OCI-LY7 (cell line): ENCODE measurements at regions not wholly inside any gene's neighbourhood (a gene's known extent, or its start where the extent isn't known, plus 50 kb on each side); places are given as distances from the start of the nearest gene placed in this dataset.

Source experiments
- BruUV-seq: library from RNA; stranded (reverse); fragments of 400-500 nt; replicated peaks from 2 replicates; lab custom pipeline; 2021; lab: Mats Ljungman, UMichigan
- CTCF ChIA-PET: fragments of 300-600 bp; sonication (Branson Sonifier 250); formaldehyde crosslinking; loops from one replicate; lab custom pipeline; 2022; ENCODE audit warnings: antibody characterized with exemption; ENCODE audit not compliant: unreplicated experiment; lab: Charles Lee
- POLR2A ChIA-PET: fragments of 300-600 bp; sonication (Branson Sonifier 250); formaldehyde crosslinking; loops from one replicate; lab custom pipeline; 2022; ENCODE audit warnings: antibody characterized with exemption; lab: Charles Lee
- DNase-seq: peaks from one replicate; pipeline ENCODE4 v3.0.0-alpha.2; 2015; ENCODE audit warnings: low spot score
- H2AFZ ChIP-seq: fragments of 200-600 bp; sonication (generic), shearing (Covaris generic); 2 replicates; pipeline ENCODE4 v1.6.1; 2014; ENCODE audit warnings: mild to moderate bottlenecking, antibody characterized with exemption, low read length, moderate library complexity
- H3K27ac ChIP-seq: fragments of 200-600 bp; sonication (generic); 2 replicates; pipeline ENCODE4 v1.5.1; 2014; ENCODE audit warnings: mixed run types, low read depth, mild to moderate bottlenecking, moderate library complexity, low read length, inconsistent platforms; ENCODE audit not compliant: poor library complexity, severe bottlenecking
- H3K36me3 ChIP-seq: fragments of 200-600 bp; sonication (generic); 2 replicates; pipeline ENCODE4 v1.6.1; 2014; ENCODE audit warnings: mild to moderate bottlenecking, antibody characterized with exemption, low read length, moderate library complexity, mixed read lengths; ENCODE audit not compliant: insufficient read depth
- H3K4me1 ChIP-seq: fragments of 200-600 bp; sonication (generic); 2 replicates; pipeline ENCODE4 v1.5.1; 2014; ENCODE audit warnings: mild to moderate bottlenecking, low read length; ENCODE audit not compliant: insufficient read depth, poor library complexity, severe bottlenecking
- H3K4me2 ChIP-seq: fragments of 200-600 bp; sonication (generic); 2 replicates; pipeline ENCODE4 v1.6.1; 2014; ENCODE audit warnings: mild to moderate bottlenecking, low read length
- H3K4me3 ChIP-seq: fragments of 200-600 bp; sonication (generic); 2 replicates; pipeline ENCODE4 v1.5.1; 2014; ENCODE audit warnings: mild to moderate bottlenecking, low read depth, low read length; ENCODE audit not compliant: poor library complexity, severe bottlenecking
- H3K79me2 ChIP-seq: fragments of 200-600 bp; sonication (generic); 2 replicates; pipeline ENCODE4 v1.6.1; 2016; ENCODE audit warnings: low read depth, mild to moderate bottlenecking, low read length, moderate library complexity, mixed read lengths; ENCODE audit not compliant: insufficient read depth
- H3K9me2 ChIP-seq: fragments of 200-600 bp; sonication (generic); 2 replicates; pipeline ENCODE4 v1.6.1; 2016; ENCODE audit warnings: mild to moderate bottlenecking, low read length, mixed read lengths; ENCODE audit not compliant: insufficient read depth
- H3K9me3 ChIP-seq: fragments of 200-600 bp; sonication (generic); 2 replicates; pipeline ENCODE4 v1.6.1; 2014; ENCODE audit warnings: mild to moderate bottlenecking, mixed run types, low read length, mixed read lengths
- H4K20me1 ChIP-seq: fragments of 200-600 bp; sonication (generic); 2 replicates; pipeline ENCODE4 v1.6.1; 2014; ENCODE audit warnings: mild to moderate bottlenecking, antibody characterized with exemption, low read length, moderate library complexity, mixed read lengths; ENCODE audit not compliant: insufficient read depth
- CTCF ChIP-seq: fragments of 200-600 bp; sonication (generic); conservative IDR thresholded peaks from 2 replicates; pipeline ENCODE4 v1.5.1; 2014; ENCODE audit warnings: mild to moderate bottlenecking, antibody characterized with exemption, low read length, moderate library complexity, mixed read lengths
- EZH2phosphoT487 ChIP-seq: fragments of 200-600 bp; sonication (generic); IDR thresholded peaks from 2 replicates; pipeline ENCODE4 v1.6.1; 2018; ENCODE audit warnings: low read depth, borderline replicate concordance, mild to moderate bottlenecking, mixed run types, antibody characterized with exemption, low read length, moderate library complexity, mixed read lengths
- intact Hi-C: fragments of 100-400 bp; cut with micrococcal nuclease; formaldehyde crosslinking; loops from one replicate; pipeline ENCODE4 v1.10.0; 2022; ENCODE audit not compliant: unreplicated experiment

GRCh38 chr13:53473397-53473796 lies 444.8 kb downstream of the OLFM4 start:
- ChIA-PET POLR2A (no interaction called here), CTCF (no interaction called here)
- intact Hi-C loops: no loop called here

GRCh38 chr13:53474878-53475277 lies 446.3 kb downstream of the OLFM4 start:
- BruUV-seq: no TSS peak
- CTCF ChIA-PET: no interaction called here
- H2AFZ ChIP-seq: no peak overlapping the region

More at GRCh38 chr13:53473397-53473796, 444.8 kb downstream of the OLFM4 start:
- H3K9me2 ChIP-seq: no peaks in the 10 kb centered on the region
- DNase-seq: no peak
- H3K9me3 ChIP-seq: no peaks in the 10 kb centered on the region
- BruUV-seq: no TSS peak
- H2AFZ ChIP-seq: no peak overlapping the region
- no peaks in the 10 kb centered on the region for H3K79me2 ChIP-seq
- no peak overlapping the region for H3K27ac ChIP-seq
- no peak overlapping the region for H3K4me3 ChIP-seq
- no peaks in the 10 kb centered on the region for H4K20me1 ChIP-seq
- no peaks in the 10 kb centered on the region for H3K36me3 ChIP-seq
- H3K4me1 ChIP-seq: no peaks in the 10 kb centered on the region
- TF ChIP-seq EZH2phosphoT487: no peak
- no peak for TF ChIP-seq CTCF
- no peak overlapping the region for H3K4me2 ChIP-seq

More at GRCh38 chr13:53474878-53475277, 446.3 kb downstream of the OLFM4 start:
- Histone ChIP-seq H3K36me3 (no peaks in the 10 kb centered on the region), H3K79me2 (no peaks in the 10 kb centered on the region), H3K4me2 (no peak overlapping the region), H4K20me1 (no peaks in the 10 kb centered on the region), H3K27ac (no peak overlapping the region), H3K4me3 (no peak overlapping the region), H3K9me2 (no peaks in the 10 kb centered on the region), H3K4me1 (no peaks in the 10 kb centered on the region), H3K9me3 (no peaks in the 10 kb centered on the region)
- POLR2A ChIA-PET: interaction anchor here (0.5 kb wide), 1 partner anchor 169 kb away, joined by 3 read pairs; no protein-coding TSS in a partner anchor
- TF ChIP-seq CTCF (no peak), EZH2phosphoT487 (no peak)
- DNase-seq: no peak
- intact Hi-C loops: no loop called here
